Daoy (cell line): ENCODE measurements at regions not wholly inside any gene's neighbourhood (a gene's known extent, or its start where the extent isn't known, plus 50 kb on each side); places are given as distances from the start of the nearest gene placed in this dataset.

Source experiments
- DNase-seq: peaks from one replicate; pipeline ENCODE4 v3.0.0-alpha.2; 2015; ENCODE audit warnings: low read depth

DNA sequence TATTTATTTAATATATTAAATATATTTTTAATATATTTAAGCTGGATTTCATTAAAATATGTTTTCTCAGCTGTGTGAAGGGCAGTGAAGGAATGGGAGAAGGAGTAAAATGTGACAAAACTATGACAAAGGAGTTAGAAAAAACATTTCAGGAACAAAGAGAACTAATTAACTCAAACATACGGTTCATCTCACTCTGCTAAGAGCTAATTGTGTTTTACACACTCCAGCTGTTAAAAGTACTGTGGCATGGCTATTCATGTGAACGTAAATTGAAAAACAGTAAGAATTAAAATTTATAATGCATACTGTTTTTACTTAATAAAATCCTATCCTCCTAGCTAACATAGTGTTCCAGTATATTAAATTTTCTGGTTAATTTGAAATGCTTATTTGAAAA, 262.5 kb upstream of the GNAI1 start:
- DNase-seq = no peak

DNA sequence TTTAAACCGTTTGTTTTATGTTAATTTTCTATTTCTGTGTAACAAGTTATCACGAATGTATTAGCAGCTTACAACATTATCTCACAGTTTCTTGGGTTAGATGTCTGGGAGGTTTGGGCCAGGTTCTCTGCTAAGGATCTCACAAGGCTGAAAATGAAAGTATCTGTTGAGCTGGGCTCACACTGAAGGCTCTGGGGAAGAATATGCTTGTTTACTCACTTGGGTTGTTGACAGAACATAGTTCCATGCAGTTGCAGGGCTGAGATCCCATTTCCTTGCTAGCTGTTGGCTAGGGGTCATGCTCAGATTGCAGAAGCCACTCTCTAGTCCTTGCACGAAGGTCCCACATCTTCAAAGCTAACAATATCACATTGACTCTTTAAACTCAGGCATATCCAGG, 266.6 kb upstream of the GNAI1 start:
- no peak for DNase-seq

DNA sequence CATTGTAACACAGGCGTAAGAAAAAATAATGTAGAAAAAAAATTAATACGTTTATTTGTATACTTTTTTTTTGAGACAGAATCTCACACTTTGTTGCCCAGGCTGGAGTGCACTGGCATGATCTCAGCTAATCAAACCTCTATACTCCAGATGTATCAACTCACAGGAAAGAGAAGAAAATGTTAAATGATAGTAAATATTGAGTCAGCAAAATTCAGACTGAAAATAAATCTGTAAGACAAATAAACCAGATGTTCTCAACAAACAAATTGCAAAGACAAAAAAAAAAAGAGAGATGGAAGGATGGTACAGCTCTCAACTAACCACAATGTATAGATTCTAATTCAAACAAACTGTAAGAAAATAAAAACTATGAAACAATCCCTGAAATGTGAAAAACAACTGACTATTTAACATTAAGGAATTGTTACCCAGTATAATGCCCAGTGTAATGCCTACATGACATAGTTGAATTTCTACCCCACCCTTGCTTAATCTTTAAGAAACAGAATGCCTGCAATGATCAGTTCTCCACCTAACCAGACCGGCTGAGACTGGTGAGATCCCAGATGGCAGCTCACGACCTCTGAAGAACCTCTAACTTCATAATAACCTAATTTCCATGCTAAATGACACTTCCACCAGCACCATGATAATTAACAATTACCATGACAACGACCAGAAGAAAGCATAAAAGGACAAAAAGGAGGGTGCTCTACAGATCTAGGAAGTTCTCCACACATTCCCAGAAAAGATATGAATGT, 272.0 kb upstream of the GNAI1 start:
- DNase-seq = no peak

DNA sequence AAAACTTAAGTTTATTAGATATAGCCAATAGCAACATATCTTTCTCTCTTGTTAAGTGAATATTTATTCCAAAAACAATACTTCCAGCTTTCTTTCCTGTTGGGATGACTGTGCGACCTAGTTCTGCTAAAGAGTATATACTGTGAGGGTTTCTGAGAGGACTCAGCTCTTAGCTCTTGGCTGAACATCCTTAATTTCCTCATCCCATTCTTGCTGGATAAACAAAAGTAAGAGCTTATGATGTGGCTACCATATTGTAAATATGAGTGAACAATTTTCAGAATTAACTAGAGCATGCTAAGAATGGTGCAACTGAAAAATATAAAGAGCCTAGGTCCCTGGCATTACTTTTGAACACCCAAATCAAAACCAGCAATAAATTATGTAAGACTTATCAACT, 279.5 kb upstream of the GNAI1 start:
- DNase-seq = no peak

DNA sequence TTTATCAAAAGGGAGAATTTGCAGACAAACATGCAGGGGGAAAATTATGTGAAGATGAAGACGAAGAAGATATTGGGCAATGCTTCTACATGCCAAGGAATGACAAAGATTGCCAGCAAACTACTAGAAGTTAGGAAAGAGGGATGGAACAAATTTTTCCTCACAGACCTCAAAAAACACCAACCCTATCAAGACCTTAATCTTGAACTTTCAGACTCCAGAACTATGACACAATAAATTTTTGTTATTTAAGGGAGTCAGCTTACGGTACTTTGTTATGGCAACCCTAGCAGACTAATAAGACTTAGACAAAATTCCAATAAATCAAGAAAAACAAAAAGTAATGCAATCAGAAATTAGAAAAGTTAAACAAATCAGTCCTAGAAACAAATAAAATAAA, 280.0 kb upstream of the GNAI1 start:
- DNase-seq = no peak

DNA sequence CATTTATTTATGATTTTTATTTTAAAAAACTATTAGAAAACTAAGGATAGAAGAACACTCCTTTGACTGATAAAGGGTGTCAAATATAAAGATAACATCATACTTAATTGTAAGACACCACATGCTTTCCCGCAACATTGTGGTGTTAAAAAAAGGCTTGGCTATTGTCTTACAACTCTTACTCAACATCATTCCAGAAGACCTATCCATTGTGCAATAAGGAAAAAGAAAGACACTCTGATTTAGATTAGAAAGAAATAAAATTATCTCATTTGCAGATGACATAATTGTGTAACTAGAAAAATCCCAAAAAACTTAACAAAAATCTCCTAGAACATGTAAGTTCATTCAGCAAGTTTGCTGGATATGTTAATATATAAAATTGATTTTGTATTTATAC, 296.7 kb upstream of the GNAI1 start:
- no peak for DNase-seq

DNA sequence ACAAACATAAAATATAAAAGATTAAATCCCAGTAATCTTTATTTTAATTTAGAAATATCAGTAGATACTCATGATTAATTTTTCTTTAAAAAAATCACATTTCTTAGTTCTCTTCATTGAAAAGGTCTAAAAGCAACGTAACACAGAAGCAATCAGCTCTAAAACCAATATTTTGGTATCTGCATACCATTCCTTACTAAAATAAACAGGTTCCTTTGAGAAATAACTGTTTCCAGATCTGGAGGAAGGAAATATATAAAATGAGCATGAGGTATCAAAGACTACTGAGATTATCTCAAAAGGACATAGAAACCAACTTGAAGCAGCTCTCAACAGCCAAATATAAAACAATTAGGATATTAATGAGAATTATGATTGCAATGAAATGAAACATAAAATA, 301.0 kb upstream of the GNAI1 start:
- DNase-seq = no peak

DNA sequence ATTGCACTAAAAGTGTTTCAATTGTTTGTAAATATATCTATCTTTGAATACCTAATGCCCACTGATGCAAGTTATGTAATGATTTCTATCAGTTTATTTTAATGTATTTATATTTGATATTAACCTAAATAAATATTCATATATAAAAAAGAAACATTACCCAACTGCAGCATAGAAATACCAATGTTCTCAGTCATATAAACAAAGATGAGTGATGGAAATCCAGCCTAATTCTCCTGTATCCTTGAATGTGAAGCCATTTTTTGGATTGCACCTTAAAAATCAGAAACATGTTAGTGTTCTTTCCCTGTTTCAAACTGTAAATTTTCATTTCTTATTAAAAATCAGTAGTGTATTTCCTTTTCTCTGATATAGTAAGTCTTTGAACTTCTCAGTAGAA, 305.8 kb upstream of the GNAI1 start:
- DNase-seq = no peak

DNA sequence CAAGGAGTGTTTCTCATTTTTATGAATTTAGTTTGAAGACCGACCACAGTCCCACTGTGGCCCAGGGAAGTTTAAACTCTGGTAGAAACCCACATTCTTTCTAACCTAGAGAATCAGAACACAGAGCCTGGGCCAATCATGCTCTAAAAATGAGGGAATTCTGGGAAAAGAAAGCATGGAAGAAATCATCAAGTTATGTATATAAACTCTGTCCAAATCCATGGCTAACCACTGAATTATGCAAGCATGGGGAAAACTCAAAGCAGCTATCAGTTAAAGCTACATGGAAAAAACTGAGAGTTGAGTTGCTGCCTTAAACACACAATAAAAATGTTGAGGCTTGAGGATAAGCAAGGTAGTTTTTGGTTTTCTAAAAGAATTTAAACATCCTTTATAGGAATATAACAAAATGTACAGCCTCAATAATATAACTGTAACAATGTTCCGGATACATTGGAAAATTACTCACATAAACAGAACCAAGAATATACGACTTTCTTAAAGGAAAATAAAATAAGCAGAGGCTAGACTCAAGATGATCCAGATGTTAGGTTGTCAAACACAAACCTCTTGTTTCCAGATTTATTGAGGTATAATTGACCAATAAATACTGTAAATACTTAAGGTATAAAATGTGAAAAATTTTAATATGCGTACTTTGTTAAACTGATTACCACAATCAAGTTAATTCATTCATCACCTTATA, 311.2 kb upstream of the GNAI1 start:
- DNase-seq = no peak

DNA sequence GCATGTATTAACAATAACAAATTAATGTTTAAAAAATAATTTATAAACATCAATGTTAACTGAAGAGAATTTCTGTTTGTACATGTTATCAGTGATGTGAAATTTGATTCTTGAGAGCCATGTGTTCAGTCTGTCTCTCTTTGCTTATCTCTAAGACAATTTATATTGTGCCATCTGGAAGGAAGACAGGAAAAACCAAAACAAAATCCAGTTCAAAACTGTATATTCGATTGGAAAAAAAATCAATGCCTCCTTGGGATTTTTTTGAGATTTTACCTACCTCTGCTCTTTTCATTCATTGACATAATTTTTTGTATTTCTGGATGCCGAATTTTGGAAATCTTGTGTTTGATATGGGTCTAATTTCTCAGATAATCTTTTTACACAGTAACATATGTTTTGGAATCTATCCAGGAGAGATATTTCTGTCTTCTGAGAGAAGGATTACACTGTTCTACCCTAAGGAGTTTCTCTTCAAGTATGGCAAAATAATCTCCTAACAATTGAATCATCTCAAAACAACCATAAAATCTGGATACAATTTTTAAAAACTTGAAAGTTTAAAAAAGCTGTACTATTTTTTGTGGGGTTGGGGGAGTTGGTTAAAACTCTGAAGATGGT, 311.9 kb upstream of the GNAI1 start:
- no peak for DNase-seq

DNA sequence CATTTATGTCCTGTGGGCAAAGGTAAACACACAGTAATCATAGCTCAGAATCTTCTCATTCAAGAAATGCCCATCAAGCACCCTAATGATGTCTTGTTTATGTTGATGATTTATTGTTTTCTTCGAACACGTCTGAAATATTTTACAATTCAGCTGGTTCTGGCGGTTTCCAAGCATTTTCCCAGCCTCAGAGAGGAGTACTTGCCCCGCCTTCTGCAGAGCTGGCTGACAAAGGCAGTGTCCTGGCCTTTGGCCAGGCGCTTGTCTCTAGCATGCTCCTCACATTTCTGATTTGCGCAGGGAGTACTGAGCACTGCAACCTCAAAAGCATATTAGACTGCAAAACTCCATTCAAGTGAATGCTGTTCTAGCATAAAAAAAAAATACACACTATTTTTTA, 314.2 kb upstream of the GNAI1 start:
- peak; percentile 19 for DNase-seq

DNA sequence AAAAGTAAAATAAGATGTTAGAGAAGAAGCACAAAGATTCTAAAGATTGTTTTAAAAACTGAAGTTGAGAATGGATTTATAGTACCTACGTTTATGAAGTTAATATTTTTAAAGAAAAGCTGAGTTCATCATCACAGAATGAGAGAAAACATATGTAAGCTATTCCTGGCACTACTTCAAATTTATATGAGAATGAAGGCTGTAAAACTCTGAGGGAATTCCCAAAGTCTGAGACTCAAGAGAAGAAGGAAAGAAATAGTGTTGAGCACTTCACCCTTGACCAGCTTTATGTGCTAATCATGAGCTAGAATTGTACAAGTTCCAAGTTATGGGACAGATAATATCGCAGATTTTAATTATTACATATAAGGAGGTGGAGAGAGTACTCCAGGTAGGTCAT, 323.7 kb upstream of the GNAI1 start:
- DNase-seq = no peak

DNA sequence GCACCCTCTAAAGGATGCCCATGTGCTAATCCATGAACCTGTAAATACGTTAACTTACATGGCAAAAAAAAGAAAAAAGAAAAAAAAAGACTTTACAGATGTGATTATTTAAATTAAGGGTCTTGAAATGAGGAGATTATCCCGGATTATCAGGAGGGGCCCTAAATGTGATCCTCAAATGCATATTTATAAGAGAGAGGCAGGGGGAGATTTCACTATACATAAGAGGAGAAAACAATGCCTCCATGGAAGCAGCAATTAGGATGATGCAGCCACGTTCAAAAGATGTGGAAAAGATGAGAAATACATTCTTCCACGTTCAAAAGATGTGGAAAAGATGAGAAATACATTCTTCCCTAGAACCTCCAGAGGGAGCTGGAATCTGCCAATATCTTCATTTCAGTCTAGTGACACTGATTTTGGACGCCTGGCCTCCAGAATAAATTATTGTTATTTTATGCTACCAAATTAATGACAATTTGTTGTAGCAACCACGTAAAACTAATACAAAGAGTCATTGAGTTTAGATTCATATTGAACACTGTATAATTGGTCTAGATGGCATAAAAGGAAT, 328.4 kb upstream of the GNAI1 start:
- no peak for DNase-seq

DNA sequence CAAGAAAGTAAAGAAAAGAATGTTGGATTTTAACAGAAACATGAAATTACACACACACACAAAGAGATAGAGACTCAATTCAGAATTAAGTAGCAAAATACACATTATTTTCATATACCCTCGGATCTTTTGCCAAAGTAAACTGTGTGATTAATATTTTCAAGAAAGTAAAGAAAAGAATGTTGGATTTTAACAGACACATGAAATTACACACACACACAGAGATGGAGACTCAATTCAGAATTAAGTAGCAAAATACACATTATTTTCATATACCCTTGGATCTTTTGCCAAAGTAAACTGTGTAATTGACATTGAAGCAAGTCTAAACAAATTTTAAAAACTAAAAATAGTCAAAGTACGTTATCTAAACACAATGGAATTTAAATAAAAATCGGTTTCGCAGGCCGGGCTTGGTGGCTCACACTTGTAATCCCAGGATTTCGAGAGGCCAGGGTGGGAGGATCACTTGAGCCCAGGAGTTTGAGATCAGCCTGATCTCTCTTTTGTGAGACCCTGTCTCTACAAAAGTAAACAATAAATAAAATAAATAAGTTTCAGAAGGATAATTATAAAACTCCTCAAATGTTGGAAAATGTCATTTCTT, 337.3 kb upstream of the MAGI2 start:
- no peak for DNase-seq

DNA sequence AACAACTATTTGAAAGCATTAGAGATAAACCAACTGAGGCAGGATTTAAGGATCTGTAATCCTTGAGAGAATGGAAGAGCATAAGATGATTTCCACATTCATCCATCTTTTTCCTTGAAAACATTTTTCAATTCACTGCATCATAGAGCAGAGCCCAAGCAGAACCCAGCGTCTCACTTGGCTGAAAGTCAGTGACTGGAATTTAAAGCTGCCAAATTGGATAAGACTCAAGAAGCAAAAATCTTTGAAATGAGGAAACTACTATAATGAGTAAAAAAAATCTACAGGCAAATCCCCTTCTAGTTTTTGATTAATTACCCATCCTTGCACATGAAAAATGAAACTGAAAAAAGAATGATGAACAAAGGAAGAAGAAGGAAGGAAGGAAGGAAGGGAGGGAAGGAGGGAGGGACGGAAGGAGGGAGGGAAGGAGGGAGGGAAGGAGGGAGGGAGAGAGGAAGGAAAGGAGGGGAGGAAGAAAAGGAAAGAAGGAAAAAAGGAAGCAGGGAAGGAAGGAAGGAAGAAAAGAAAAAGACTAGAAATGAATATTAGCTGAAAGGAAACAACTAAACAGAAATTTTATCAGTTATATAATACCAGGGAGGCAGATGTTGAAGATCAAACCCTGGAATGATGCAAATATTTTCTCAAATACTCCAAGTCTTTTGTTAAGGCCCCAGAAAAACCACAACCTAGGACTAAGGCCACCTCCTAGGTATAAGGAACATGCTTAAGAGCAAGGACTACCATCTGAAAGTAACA, 336.3 kb upstream of the MAGI2 start:
- DNase-seq = no peak

DNA sequence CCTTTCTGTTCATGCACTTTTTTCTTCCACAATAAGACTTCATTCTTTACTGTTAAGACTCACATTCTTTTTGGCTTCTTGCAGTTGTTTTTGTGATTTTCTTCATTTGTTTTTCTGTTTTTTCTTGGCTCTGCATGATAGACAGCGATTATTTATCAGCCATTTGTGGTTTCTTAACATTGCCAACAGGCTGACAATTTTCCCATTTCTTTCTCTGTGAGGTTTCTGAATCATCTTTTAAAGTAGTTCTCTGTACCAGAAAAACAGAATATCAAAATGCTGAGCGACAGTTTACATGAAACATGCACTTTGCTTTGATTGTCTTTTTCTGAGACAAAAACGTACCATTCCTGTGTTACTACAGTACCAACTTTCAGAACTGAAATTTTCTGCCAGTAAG, 334.2 kb upstream of the MAGI2 start:
- DNase-seq = no peak

DNA sequence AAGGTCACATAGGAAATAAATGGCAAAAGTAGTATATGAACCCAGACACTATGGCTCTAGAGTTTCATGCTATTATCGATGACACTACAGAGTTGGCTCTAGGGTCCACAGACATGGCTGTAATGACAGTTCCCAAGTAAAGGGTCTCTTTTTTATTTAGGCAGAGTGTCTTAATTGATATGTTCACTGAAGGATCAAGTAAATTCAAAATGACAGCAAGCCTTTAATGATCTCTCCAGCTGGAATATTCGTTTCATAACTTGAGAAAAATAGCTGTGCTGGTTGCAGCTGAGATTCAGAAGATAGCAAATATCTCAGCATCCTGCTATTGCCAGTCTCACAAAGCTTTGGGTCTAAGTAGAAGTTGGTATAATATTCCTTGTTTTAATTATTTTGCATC, 333.6 kb upstream of the MAGI2 start:
- no peak for DNase-seq

DNA sequence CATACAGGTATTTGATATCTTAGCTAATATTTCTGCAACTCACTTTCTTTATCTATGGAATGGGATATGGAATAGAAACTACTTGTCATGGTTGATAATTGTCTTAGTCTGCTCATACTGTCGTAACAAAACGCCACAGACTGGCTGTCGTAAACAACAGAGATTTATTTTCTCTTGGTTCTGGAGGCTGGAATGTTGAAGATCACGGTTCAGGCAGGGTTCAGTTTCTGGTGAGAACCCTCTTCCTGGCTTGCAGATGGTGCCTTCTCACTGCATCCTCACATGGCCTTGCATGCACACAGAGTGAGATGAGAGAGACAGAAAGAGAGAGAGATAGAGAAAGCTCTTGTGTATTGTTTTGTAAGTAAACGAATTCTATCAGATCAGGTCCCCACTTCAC, 332.7 kb upstream of the MAGI2 start:
- no peak for DNase-seq

DNA sequence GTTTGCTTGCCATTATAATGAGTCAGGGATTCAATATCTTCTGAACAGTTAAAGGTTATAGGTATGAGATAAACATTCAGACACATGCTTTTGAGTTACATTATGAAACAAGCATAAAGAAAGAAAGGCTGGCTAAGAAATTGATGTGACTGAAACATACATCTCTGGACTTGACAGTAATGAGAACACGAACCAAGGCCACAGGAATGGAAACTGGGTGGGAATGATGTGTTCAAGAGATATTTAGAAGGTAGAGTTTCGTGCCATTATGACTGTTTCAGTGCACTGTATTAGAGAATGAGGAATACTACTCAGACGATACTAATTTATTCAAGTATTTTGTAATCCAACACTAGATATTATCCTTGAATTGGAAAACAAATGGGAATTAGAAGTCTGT, 332.1 kb upstream of the MAGI2 start:
- DNase-seq = no peak

DNA sequence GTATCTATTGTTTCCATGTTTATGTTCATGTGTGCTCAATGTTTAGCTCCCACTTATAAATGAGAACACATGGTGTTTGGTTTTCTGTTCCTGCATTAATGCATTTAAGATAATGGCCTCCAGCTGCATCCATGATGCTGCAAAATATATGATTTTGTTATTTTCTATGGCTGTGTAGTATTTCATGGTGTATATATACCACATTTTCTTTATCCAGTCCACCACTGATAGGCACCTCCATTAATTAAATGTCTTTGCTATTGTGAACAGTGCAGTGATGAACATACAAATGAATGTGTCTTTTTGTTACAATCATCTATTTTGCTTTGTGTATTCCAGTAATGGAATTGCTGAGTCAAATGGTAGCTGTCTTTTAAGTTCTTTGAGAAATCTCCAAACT, 329.4 kb upstream of the MAGI2 start:
- no peak for DNase-seq

DNA sequence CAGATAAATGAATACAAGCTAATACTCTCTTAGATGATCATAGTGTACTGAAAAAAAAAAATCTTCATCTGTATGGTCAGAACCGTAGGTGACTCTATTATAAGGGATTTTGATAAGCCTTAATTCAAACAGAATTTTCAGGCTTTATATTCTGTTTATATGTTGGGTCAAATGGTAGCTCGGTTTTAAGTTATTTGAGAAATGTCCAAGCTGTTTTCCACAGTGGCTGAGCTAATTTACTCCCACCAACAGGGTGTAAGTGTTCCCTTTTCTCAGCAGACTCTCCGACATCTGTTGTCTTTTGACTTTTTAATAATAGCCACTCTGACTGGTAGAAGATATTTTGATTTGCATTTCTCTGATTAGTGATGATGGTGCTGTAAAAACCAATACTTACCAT, 328.8 kb upstream of the MAGI2 start:
- DNase-seq = no peak

DNA sequence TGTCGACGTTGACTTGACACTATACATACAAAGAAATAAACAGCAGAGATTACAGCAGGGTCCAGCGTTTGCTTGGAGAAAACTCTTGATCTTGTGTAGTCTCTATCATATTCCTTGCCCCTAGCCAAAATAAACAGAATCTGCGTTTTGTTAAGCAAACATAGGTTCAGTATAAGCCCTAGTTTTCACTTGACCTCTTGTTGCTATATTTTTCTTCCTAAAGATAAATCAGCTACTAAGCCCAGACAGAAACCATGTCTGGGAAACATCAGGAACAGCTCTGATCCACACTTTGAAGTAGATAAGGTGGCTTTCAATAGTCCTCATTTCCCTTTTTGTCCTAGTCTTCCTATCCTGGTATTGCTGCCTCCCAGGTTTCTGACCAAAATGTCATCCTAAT, 328.2 kb upstream of the MAGI2 start:
- DNase-seq = no peak
